ENCODE measurements at regions not wholly inside any gene's neighbourhood (a gene's known extent, or its start where the extent isn't known, plus 50 kb on each side); places are given as distances from the start of the nearest gene placed in this dataset.

DNA sequence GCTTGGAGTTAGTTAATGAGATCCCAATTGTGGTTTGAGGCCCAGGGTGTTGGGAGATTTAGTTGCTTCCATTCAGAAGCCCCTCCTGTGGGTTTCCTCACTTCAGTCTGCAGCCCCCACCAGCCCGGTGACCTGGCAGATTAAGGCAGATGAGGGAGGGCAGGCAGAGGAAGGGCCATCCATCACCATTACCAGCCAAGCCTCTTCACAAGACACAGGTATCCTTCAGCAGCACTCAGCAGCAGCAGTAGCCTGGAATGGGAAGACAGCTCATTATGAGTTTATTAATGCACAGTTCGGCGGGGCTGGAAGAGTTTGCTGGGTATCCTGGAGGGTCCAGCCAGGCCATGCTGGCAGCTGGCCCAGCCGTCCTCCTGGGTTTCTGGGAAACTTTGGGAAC is 90.0 kb upstream of the GPRC5B start (continued):
- TF ChIP-seq, protein P1, sequence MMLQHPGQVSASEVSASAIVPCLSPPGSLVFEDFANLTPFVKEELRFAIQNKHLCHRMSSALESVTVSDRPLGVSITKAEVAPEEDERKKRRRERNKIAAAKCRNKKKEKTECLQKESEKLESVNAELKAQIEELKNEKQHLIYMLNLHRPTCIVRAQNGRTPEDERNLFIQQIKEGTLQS (IDR thresholded peaks at IDR 0.05; ENCODE audit: insufficient read depth, low read depth, low read length) = no peak
- TF ChIP-seq TEAD4 (IDR thresholded peaks at IDR 0.05; ENCODE audit: low read depth, low read length) (no peak), GABPA (IDR thresholded peaks at IDR 0.05; ENCODE audit: borderline replicate concordance, insufficient read depth, low read length) (no peak), SIRT6 (IDR thresholded peaks at IDR 0.05; ENCODE audit: low read length) (no peak), BRCA1 (IDR thresholded peaks at IDR 0.05; ENCODE audit: low read depth, low read length) (no peak)
- TF ChIP-seq, protein P2, sequence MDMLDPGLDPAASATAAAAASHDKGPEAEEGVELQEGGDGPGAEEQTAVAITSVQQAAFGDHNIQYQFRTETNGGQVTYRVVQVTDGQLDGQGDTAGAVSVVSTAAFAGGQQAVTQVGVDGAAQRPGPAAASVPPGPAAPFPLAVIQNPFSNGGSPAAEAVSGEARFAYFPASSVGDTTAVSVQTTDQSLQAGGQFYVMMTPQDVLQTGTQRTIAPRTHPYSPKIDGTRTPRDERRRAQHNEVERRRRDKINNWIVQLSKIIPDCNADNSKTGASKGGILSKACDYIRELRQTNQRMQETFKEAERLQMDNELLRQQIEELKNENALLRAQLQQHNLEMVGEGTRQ (IDR thresholded peaks at IDR 0.05; ENCODE audit: low read length) = no peak

Data from H1 (cell line).